ENCODE measurements at regions not wholly inside any gene's neighbourhood (a gene's known extent, or its start where the extent isn't known, plus 50 kb on each side); places are given as distances from the start of the nearest gene placed in this dataset.

- POLR2A ChIA-PET (ENCODE audit: partially characterized antibody), result no interaction called here
- 100% methylated on average over 2 of the region's 2 CpGs; no CpG with 5 or more reads in 1 of the 2 experiments for whole genome bisulfite sequencing, 2 experiments (ENCODE audit: extremely low coverage in 1 of 2, insufficient coverage in 1 of 2, insufficient read length in 1 of 2, insufficient replicate concordance in 2 of 2, low coverage in 1 of 2, low lambda C conversion rate in 2 of 2, missing lambda C conversion rate in 1 of 2)
- TF ChIP-seq KDM4A (IDR thresholded peaks at IDR 0.05; ENCODE audit: low read depth, low read length, severe bottlenecking) (no peak), MAX (IDR thresholded peaks at IDR 0.05) (no peak), HDAC6 (IDR thresholded peaks at IDR 0.05; ENCODE audit: low read depth, low read length) (no peak), KDM5A (IDR thresholded peaks at IDR 0.05; ENCODE audit: low read length) (no peak), YY1 (IDR thresholded peaks at IDR 0.05; ENCODE audit: low read depth, low read length) (no peak), HDAC2 (IDR thresholded peaks at IDR 0.05; ENCODE audit: borderline replicate concordance in 1 of 2, low read depth in 2 of 2, low read length in 2 of 2) (no peak), SRF (IDR thresholded peaks at IDR 0.05; ENCODE audit: low read depth, low read length) (no peak), GABPA (IDR thresholded peaks at IDR 0.05; ENCODE audit: borderline replicate concordance, insufficient read depth, low read length) (no peak), CHD1 (IDR thresholded peaks at IDR 0.05; ENCODE audit: low read depth, low read length) (no peak), RNF2 (IDR thresholded peaks at IDR 0.05; ENCODE audit: borderline replicate concordance, low read depth, low read length, missing control alignments, poor library complexity, severe bottlenecking) (no peak), RBBP5 (IDR thresholded peaks at IDR 0.05; ENCODE audit: borderline replicate concordance, low read depth, low read length) (no peak), POLR2A (IDR thresholded peaks at IDR 0.05; ENCODE audit: control extremely low read depth in 1 of 2, low read depth in 2 of 2, low read length in 2 of 2) (no peak), TBP (IDR thresholded peaks at IDR 0.05; ENCODE audit: low read depth, low read length) (no peak), POLR2AphosphoS5 (IDR thresholded peaks at IDR 0.05; ENCODE audit: low read depth, low read length) (no peak), E2F6 (IDR thresholded peaks at IDR 0.05) (no peak)
Measured at GRCh38 chr5:8525819-8526218, 656.9 kb downstream of the MTRR start.

More at GRCh38 chr5:8525819-8526218, 656.9 kb downstream of the MTRR start:
- Histone ChIP-seq H3K9ac (replicated peaks in 1 of 4; ENCODE audit: extremely low read depth in 1 of 4, low read depth in 3 of 4, low read length in 3 of 4) (no peak overlapping the region), H3K23me2 (ENCODE audit: low read depth, low read length) (no peaks in the 10 kb centered on the region), H3K56ac (replicated peaks; ENCODE audit: insufficient read length, low read depth, low read length) (no peak overlapping the region), H2BK15ac (ENCODE audit: low read length) (no peak overlapping the region), H4K20me1 (replicated peaks in 1 of 2; ENCODE audit: control insufficient read depth in 1 of 2, insufficient read depth in 2 of 2, low read length in 2 of 2) (no peaks in the 10 kb centered on the region), H2BK5ac (ENCODE audit: low read depth, low read length) (no peak overlapping the region), H3K27me3 (replicated peaks in 1 of 4; ENCODE audit: control insufficient read depth in 3 of 4, extremely low read depth in 1 of 4, insufficient read depth in 3 of 4, low read length in 3 of 4) (no peaks in the 10 kb centered on the region), H3K4me2 (ENCODE audit: insufficient read depth in 1 of 2, low read depth in 2 of 2, low read length in 2 of 2) (no peak overlapping the region), H2AFZ (ENCODE audit: low read length) (no peak overlapping the region), H2AK5ac (ENCODE audit: low read depth, low read length) (no peak overlapping the region), H3K4me1 (replicated peaks in 1 of 4; ENCODE audit: control insufficient read depth in 3 of 4, insufficient read depth in 4 of 4, low read length in 3 of 4) (0 out of 7 replicates have a peak, but pooled peaks cover 0 to 2% (median 0%) of the 10 kb centered on the region in 4 experiments), H4K8ac (ENCODE audit: extremely low read depth, insufficient read depth, low read length) (no peak overlapping the region), H2BK120ac (replicated peaks; ENCODE audit: low read depth, low read length) (no peak overlapping the region), H3K14ac (ENCODE audit: insufficient read length) (no peak overlapping the region), H3K9me3 (ENCODE audit: insufficient read depth in 2 of 2, low read depth in 1 of 2, low read length in 1 of 2) (no peaks in the 10 kb centered on the region), H2BK20ac (ENCODE audit: low read length) (no peak overlapping the region), H3K18ac (ENCODE audit: extremely low read depth, low read length) (no peak overlapping the region), H3K79me1 (ENCODE audit: low read depth, low read length) (no peaks in the 10 kb centered on the region), H3K23ac (ENCODE audit: insufficient read length) (no peak overlapping the region), H4K91ac (replicated peaks; ENCODE audit: insufficient read length, low read length) (no peak overlapping the region), H3K36me3 (ENCODE audit: control insufficient read depth in 2 of 4, insufficient read depth in 4 of 4, low read length in 3 of 4) (no peaks in the 10 kb centered on the region), H4K5ac (ENCODE audit: insufficient read length, low read depth, low read length) (no peak overlapping the region), H3K4ac (replicated peaks; ENCODE audit: insufficient read length, low read depth, low read length) (no peak overlapping the region), H3K27ac (ENCODE audit: low read depth, low read length) (no peak overlapping the region), H3K4me3 (ENCODE audit: extremely low read depth in 1 of 4, insufficient read depth in 2 of 4, low read depth in 3 of 4, low read length in 4 of 4) (no peak overlapping the region), H3K79me2 (ENCODE audit: control insufficient read depth in 1 of 2, insufficient read depth in 2 of 2, low read length in 2 of 2) (no peaks in the 10 kb centered on the region), H2BK12ac (ENCODE audit: low read depth, low read length) (no peak overlapping the region)
- DNase-seq (ENCODE audit: low read depth in 1 of 2, low spot score in 2 of 2) (no peak), FAIRE-seq (no peak)
- CTCF ChIA-PET (ENCODE audit: partially characterized antibody), result no interaction called here

Measured in H1 (cell line).